Fibroblast of lung (primary cell): ENCODE measurements at regions not wholly inside any gene's neighbourhood (a gene's known extent, or its start where the extent isn't known, plus 50 kb on each side); places are given as distances from the start of the nearest gene placed in this dataset.

Source experiments
- DNase-seq, 2 donors: peaks; one replicate each; pipeline versions ENCODE4 v3.0.0 to v3.0.0-alpha.2; 2010; ENCODE audit warnings: low read depth in 2 of 2
- H2AFZ ChIP-seq: 2 replicates; pipeline ENCODE4 v1.5.1; 2012; ENCODE audit warnings: low read length, control low read depth, inconsistent platforms
- H3K27ac ChIP-seq: 2 replicates; pipeline ENCODE4 v1.5.1; 2011; ENCODE audit warnings: low read length, control low read depth; ENCODE audit not compliant: insufficient read depth
- H3K27me3 ChIP-seq: 2 replicates; pipeline ENCODE4 v1.5.1; 2011; ENCODE audit warnings: mild to moderate bottlenecking, low read length; ENCODE audit not compliant: control insufficient read depth, insufficient read depth
- H3K36me3 ChIP-seq: 2 replicates; pipeline ENCODE4 v1.5.1; 2011; ENCODE audit warnings: low read length; ENCODE audit not compliant: control insufficient read depth, insufficient read depth
- H3K4me1 ChIP-seq: 2 replicates; pipeline ENCODE4 v1.5.1; 2011; ENCODE audit warnings: low read length; ENCODE audit not compliant: control insufficient read depth, insufficient read depth; ENCODE audit errors: extremely low read depth
- H3K4me2 ChIP-seq: 2 replicates; pipeline ENCODE4 v1.5.1; 2011; ENCODE audit warnings: low read length, control low read depth; ENCODE audit not compliant: insufficient read depth; ENCODE audit errors: extremely low read depth
- H3K4me3 ChIP-seq, 4 experiments: fragments of 200-600 bp in 1 of 4; sonication (generic) in 1 of 4; replicated peaks in 1 of 4; 2 replicates each; pipeline ENCODE4 v1.5.1; 2011 to 2016; ENCODE audit warnings: low read length in 4 of 4, low read depth in 3 of 4, mild to moderate bottlenecking in 3 of 4, control low read depth in 2 of 4, inconsistent platforms in 1 of 4, mixed read lengths in 1 of 4; ENCODE audit not compliant: insufficient read depth in 1 of 4; ENCODE audit errors: control extremely low read depth in 1 of 4
- H3K79me2 ChIP-seq: 2 replicates; pipeline ENCODE4 v1.5.1; 2012; ENCODE audit warnings: mild to moderate bottlenecking, low read length, inconsistent platforms; ENCODE audit not compliant: control insufficient read depth, insufficient read depth
- H3K9ac ChIP-seq: 2 replicates; pipeline ENCODE4 v1.5.1; 2011; ENCODE audit warnings: mild to moderate bottlenecking, low read length, control low read depth; ENCODE audit not compliant: insufficient read depth
- H3K9me3 ChIP-seq: 2 replicates; pipeline ENCODE4 v1.5.1; 2012; ENCODE audit warnings: low read depth, low read length; ENCODE audit not compliant: control insufficient read depth, insufficient read depth
- H4K20me1 ChIP-seq: 2 replicates; pipeline ENCODE4 v1.5.1; 2011; ENCODE audit warnings: low read length; ENCODE audit not compliant: control insufficient read depth, insufficient read depth; ENCODE audit errors: extremely low read depth
- CTCF ChIP-seq, 2 donors: IDR thresholded peaks in 1 of 2; conservative IDR thresholded peaks in 1 of 2; 1 replicate in 1 of 2; 2 replicates in 1 of 2; pipeline ENCODE4 v1.5.1; 2011 to 2012; ENCODE audit warnings: low read length in 2 of 2, control low read depth in 1 of 2, inconsistent platforms in 1 of 2, low read depth in 1 of 2, mild to moderate bottlenecking in 1 of 2
- EZH2 ChIP-seq: IDR thresholded peaks from 2 replicates; pipeline ENCODE4 v1.5.1; 2012; ENCODE audit warnings: low read length, control low read depth, mild to moderate bottlenecking; ENCODE audit errors: missing control alignments

- H3K79me2 ChIP-seq = no peaks in the 10 kb centered on the region
- H4K20me1 ChIP-seq = no peaks in the 10 kb centered on the region
- no peak overlapping the region for H3K27ac ChIP-seq
- TF ChIP-seq CTCF (conservative IDR thresholded peaks at IDR 0.05 in 1 of 2, IDR thresholded peaks at IDR 0.05 in 1 of 2; ENCODE audit: low read depth in 1 of 2, low read length in 2 of 2) (no peak), EZH2 (no peak)
- no peaks in the 10 kb centered on the region for H3K9me3 ChIP-seq
- H2AFZ ChIP-seq = no peak overlapping the region
- no peaks in the 10 kb centered on the region for H3K4me1 ChIP-seq
- no peak overlapping the region for H3K9ac ChIP-seq
- no peaks in the 10 kb centered on the region for H3K27me3 ChIP-seq
- H3K4me3 ChIP-seq = no peak overlapping the region
- no peak overlapping the region for H3K4me2 ChIP-seq
- no peak for DNase-seq
- H3K36me3 ChIP-seq = no peaks in the 10 kb centered on the region
Measured at GRCh38 chr4:84413976-84414375, 85.1 kb downstream of the NKX6-1 start.

GRCh38 chr4:84413480-84413879, 85.6 kb downstream of the NKX6-1 start:
- no peak for TF ChIP-seq CTCF (conservative IDR thresholded peaks at IDR 0.05 in 1 of 2, IDR thresholded peaks at IDR 0.05 in 1 of 2; ENCODE audit: low read depth in 1 of 2, low read length in 2 of 2)
- Histone ChIP-seq H3K4me3 (no peak overlapping the region), H3K9me3 (no peaks in the 10 kb centered on the region), H4K20me1 (no peaks in the 10 kb centered on the region), H3K36me3 (no peaks in the 10 kb centered on the region), H2AFZ (no peak overlapping the region), H3K79me2 (no peaks in the 10 kb centered on the region), H3K27ac (no peak overlapping the region), H3K4me2 (no peak overlapping the region), H3K27me3 (no peaks in the 10 kb centered on the region), H3K4me1 (no peaks in the 10 kb centered on the region), H3K9ac (no peak overlapping the region)
- no peak for DNase-seq

DNA sequence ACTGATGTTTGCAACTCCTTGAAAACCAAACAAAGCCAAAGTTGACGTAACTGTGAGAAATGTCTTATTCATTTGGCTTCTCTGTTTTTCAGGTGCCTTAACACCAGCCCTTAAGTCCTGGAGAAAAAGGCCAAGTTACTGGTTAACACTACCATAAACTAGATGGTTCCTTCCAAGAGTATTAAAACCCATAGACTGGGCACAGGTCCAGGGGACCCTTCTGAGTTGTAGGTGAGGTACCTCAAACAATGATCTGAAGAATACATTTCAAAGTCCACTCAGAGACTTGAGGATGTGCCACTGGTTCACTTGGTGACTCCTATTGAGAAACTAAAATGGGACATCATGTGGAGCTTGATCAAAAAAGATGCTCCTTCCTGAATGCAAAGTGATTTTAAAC, 87.0 kb downstream of the NKX6-1 start:
- Histone ChIP-seq H3K27ac (no peak overlapping the region), H3K9me3 (no peaks in the 10 kb centered on the region), H3K4me2 (no peak overlapping the region), H3K4me1 (no peaks in the 10 kb centered on the region), H3K79me2 (no peaks in the 10 kb centered on the region), H3K9ac (no peak overlapping the region), H2AFZ (no peak overlapping the region), H3K4me3 (no peak overlapping the region), H3K36me3 (no peaks in the 10 kb centered on the region), H4K20me1 (no peaks in the 10 kb centered on the region), H3K27me3 (no peaks in the 10 kb centered on the region)
- TF ChIP-seq CTCF (conservative IDR thresholded peaks at IDR 0.05 in 1 of 2, IDR thresholded peaks at IDR 0.05 in 1 of 2; ENCODE audit: low read depth in 1 of 2, low read length in 2 of 2) (no peak), EZH2 (no peak)
- no peak for DNase-seq
